Osteoblast (primary cell): ENCODE measurements at regions not wholly inside any gene's neighbourhood (a gene's known extent, or its start where the extent isn't known, plus 50 kb on each side); places are given as distances from the start of the nearest gene placed in this dataset.

Experiments
- DNase-seq: peaks from one replicate; pipeline ENCODE4 v3.0.0; 2011; ENCODE audit warnings: low spot score, mixed read lengths; ENCODE audit not compliant: insufficient read length; ENCODE audit errors: missing footprints
- H2AFZ ChIP-seq: 2 replicates; pipeline ENCODE4 v1.6.0; 2011; ENCODE audit warnings: mild to moderate bottlenecking, low read length
- H3K27ac ChIP-seq: 2 replicates; pipeline ENCODE4 v1.5.1; 2011; ENCODE audit warnings: mild to moderate bottlenecking, low read depth, low read length, moderate library complexity
- H3K27me3 ChIP-seq: 2 replicates; pipeline ENCODE4 v1.6.0; 2012; ENCODE audit warnings: mild to moderate bottlenecking, control low read depth, inconsistent platforms, low read length, moderate library complexity; ENCODE audit not compliant: insufficient read depth
- H3K36me3 ChIP-seq: 2 replicates; pipeline ENCODE4 v1.5.1; 2011; ENCODE audit warnings: mild to moderate bottlenecking, low read length, control low read depth, moderate library complexity; ENCODE audit not compliant: insufficient read depth
- H3K4me1 ChIP-seq: 2 replicates; pipeline ENCODE4 v1.5.1; 2011; ENCODE audit warnings: mild to moderate bottlenecking, low read length, control low read depth, moderate library complexity; ENCODE audit not compliant: insufficient read depth
- H3K4me2 ChIP-seq: 2 replicates; pipeline ENCODE4 v1.6.0; 2011; ENCODE audit warnings: mild to moderate bottlenecking, low read length; ENCODE audit not compliant: insufficient read depth
- H3K4me3 ChIP-seq: fragments of 200-600 bp; sonication (generic); 3 replicates; pipeline ENCODE4 v1.5.1; 2012; ENCODE audit warnings: mild to moderate bottlenecking, low read length, inconsistent platforms; ENCODE audit not compliant: insufficient read depth
- H3K79me2 ChIP-seq: 2 replicates; pipeline ENCODE4 v1.6.0; 2012; ENCODE audit warnings: mild to moderate bottlenecking, low read length, control low read depth, inconsistent platforms; ENCODE audit not compliant: insufficient read depth
- H3K9me3 ChIP-seq: 2 replicates; pipeline ENCODE4 v1.5.1; 2011; ENCODE audit warnings: low read depth, low read length, control low read depth
- H4K20me1 ChIP-seq: 2 replicates; pipeline ENCODE4 v1.6.0; 2012; ENCODE audit warnings: mild to moderate bottlenecking, low read length, control low read depth; ENCODE audit not compliant: insufficient read depth
- CTCF ChIP-seq: IDR thresholded peaks from 2 replicates; pipeline ENCODE4 v1.5.1; 2011; ENCODE audit warnings: mild to moderate bottlenecking, low read depth, low read length, moderate library complexity; ENCODE audit errors: extremely low read depth

- H3K79me2 ChIP-seq = no peaks in the 10 kb centered on the region
- no peaks in the 10 kb centered on the region for H3K9me3 ChIP-seq
- no peak overlapping the region for H3K27ac ChIP-seq
- H3K27me3 ChIP-seq = peaks cover 5% of the 10 kb centered on the region
- no peak overlapping the region for H3K4me2 ChIP-seq
- TF ChIP-seq CTCF = no peak
- peaks cover 2% of the 10 kb centered on the region for H4K20me1 ChIP-seq
- no peak overlapping the region for H2AFZ ChIP-seq
- DNase-seq = no peak
- H3K36me3 ChIP-seq = no peaks in the 10 kb centered on the region
- H3K4me1 ChIP-seq = peaks cover 26% of the 10 kb centered on the region
- H3K4me3 ChIP-seq = no peak overlapping the region
Measured at GRCh38 chrX:109827772-109828171, 94.7 kb upstream of the ACSL4 start.

DNA sequence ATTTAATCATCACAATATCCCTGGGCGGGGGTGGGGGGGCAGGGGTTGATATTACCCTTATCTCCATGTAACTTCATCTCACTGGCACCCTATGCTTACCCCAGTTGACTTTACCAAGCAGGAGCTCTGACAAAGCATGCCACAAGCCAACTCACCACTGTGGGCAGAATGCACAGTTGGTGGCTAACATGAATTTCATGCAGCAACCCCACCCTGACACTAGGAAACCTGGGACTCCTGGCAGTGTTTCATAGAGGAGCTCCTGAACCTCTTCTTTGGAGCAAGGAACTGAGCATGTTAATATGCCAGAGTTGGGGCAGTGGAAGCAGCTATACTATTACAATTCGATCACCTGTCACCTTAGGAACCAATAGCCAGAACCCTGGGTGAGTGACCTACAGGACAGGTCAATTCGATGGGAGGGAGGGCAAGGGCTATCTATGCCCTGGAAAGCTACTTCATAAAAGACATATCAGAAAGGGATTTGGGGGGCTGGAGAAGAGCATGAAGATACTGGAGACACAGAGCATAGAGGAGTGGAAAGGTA is 97.2 kb upstream of the ACSL4 start:
- Histone ChIP-seq H3K27ac (no peak overlapping the region), H4K20me1 (peaks cover 2% of the 10 kb centered on the region), H3K4me3 (no peak overlapping the region), H2AFZ (no peak overlapping the region), H3K4me1 (peaks cover 23% of the 10 kb centered on the region), H3K79me2 (no peaks in the 10 kb centered on the region), H3K27me3 (peaks cover 3% of the 10 kb centered on the region), H3K4me2 (no peak overlapping the region), H3K9me3 (no peaks in the 10 kb centered on the region), H3K36me3 (no peaks in the 10 kb centered on the region)
- TF ChIP-seq CTCF = no peak
- no peak for DNase-seq

- H3K27ac ChIP-seq = no peak overlapping the region
- peak; percentile 69 for DNase-seq
Measured at GRCh38 chrX:109830704-109831206, 97.7 kb upstream of the ACSL4 start.

More at GRCh38 chrX:109830704-109831206, 97.7 kb upstream of the ACSL4 start:
- Histone ChIP-seq H2AFZ (no peak overlapping the region), H3K4me2 (no peak overlapping the region), H3K4me3 (no peak overlapping the region), H3K79me2 (no peaks in the 10 kb centered on the region), H4K20me1 (peaks cover 2% of the 10 kb centered on the region), H3K36me3 (no peaks in the 10 kb centered on the region), H3K4me1 (peaks cover 23% of the 10 kb centered on the region), H3K9me3 (no peaks in the 10 kb centered on the region), H3K27me3 (peaks cover 3% of the 10 kb centered on the region)
- TF ChIP-seq CTCF = no peak
